ENCODE measurements at regions not wholly inside any gene's neighbourhood (a gene's known extent, or its start where the extent isn't known, plus 50 kb on each side); places are given as distances from the start of the nearest gene placed in this dataset.

DNA sequence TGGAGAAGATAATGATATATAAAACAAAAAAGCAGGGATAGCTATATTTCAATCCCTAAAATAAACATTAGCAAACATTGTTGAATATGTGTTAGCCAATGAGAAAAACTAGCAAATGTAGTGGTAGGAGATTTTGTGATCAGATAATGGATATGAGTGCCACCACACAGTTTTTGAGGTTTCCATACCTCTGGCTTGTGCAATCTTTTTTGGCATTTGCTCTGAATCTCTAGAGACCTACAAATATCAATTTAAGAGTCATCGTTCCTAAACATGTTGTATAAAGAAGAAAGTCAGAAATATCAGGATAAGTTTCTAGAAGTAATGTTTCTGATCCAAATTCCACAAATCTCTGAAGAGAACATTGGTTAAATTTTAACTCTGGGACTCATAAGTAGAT, 308.7 kb downstream of the PDGFC start:
- CTCF ChIA-PET: no interaction called here

DNA sequence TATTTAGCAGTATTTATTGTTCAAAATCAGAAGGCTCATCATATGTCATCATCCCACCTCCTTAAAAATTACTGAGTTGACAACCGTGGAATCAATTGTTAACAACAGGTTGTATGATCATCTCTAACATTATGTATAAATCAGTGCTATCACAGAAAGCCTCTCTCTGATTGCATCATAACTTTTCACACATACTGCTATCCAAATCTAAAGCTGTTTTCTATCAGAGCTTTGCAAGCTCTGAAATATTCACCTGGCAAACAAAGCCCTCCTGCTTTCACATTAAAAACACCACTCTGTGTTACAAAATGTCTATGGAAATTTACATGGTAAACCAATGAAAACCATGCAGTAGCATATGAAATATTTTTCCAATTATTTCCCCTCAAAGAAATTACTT, 310.0 kb downstream of the PDGFC start:
- TF ChIP-seq, protein P1, sequence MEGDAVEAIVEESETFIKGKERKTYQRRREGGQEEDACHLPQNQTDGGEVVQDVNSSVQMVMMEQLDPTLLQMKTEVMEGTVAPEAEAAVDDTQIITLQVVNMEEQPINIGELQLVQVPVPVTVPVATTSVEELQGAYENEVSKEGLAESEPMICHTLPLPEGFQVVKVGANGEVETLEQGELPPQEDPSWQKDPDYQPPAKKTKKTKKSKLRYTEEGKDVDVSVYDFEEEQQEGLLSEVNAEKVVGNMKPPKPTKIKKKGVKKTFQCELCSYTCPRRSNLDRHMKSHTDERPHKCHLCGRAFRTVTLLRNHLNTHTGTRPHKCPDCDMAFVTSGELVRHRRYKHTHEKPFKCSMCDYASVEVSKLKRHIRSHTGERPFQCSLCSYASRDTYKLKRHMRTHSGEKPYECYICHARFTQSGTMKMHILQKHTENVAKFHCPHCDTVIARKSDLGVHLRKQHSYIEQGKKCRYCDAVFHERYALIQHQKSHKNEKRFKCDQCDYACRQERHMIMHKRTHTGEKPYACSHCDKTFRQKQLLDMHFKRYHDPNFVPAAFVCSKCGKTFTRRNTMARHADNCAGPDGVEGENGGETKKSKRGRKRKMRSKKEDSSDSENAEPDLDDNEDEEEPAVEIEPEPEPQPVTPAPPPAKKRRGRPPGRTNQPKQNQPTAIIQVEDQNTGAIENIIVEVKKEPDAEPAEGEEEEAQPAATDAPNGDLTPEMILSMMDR (IDR thresholded peaks at IDR 0.05): no peak
- TF ChIP-seq EZH2 (IDR thresholded peaks at IDR 0.05; ENCODE audit: borderline replicate concordance, insufficient read depth, low read depth, low read length, poor library complexity, severe bottlenecking): no peak
- no peaks in the 10 kb centered on the region for H3K27me3 ChIP-seq (replicated peaks in 1 of 4; ENCODE audit: control extremely low read depth in 1 of 4, control insufficient read depth in 3 of 4, insufficient read depth in 4 of 4, low read length in 3 of 4)
- DNase-seq (no peak), ATAC-seq (ENCODE audit: low read depth) (no peak)
- H3K4me2 ChIP-seq (replicated peaks; ENCODE audit: low read depth, low read length, poor library complexity, severe bottlenecking): no peak overlapping the region
- no peaks in the 10 kb centered on the region for H3K79me2 ChIP-seq (ENCODE audit: control insufficient read depth, insufficient read depth, low read length)
- no peaks in the 10 kb centered on the region for H4K20me1 ChIP-seq (ENCODE audit: control insufficient read depth, insufficient read depth, low read length, poor library complexity, severe bottlenecking)
- H2AFZ ChIP-seq (ENCODE audit: insufficient read depth, low read depth, low read length, poor library complexity, severe bottlenecking): no peak overlapping the region
- intact Hi-C loops (cut with micrococcal nuclease): no loop called here
- H3K4me3 Mint-ChIP-seq: no peak overlapping the region
- H3K9me3 Mint-ChIP-seq (ENCODE audit: insufficient read depth): no peaks in the 10 kb centered on the region
- ChIA-PET POLR2A (no interaction called here), CTCF (no interaction called here)
- H3K4me3 ChIP-seq (ENCODE audit: control extremely low read depth in 1 of 5, extremely low read depth in 1 of 5, insufficient read depth in 1 of 5, low read depth in 2 of 5, low read length in 4 of 5): no peak overlapping the region
- no CpG with 5 or more reads among the region's 1 CpG for WGBS (ENCODE audit: insufficient coverage)
- no peaks in the 10 kb centered on the region for H3K4me1 Mint-ChIP-seq
- H3K36me3 ChIP-seq (replicated peaks in 1 of 2; ENCODE audit: control extremely low read depth in 1 of 2, control insufficient read depth in 1 of 2, extremely low read depth in 1 of 2, insufficient read depth in 2 of 2, low read length in 1 of 2): no peaks in the 10 kb centered on the region
- no peaks in the 10 kb centered on the region for H3K27me3 Mint-ChIP-seq
- no peak overlapping the region for H3K27ac ChIP-seq (ENCODE audit: low read length in 2 of 2)
- H3K9ac ChIP-seq (ENCODE audit: low read length): no peak overlapping the region
- H3K9me3 ChIP-seq (ENCODE audit: control extremely low read depth in 1 of 3, control insufficient read depth in 2 of 3, insufficient read depth in 1 of 3, low read length in 2 of 3): no peaks in the 10 kb centered on the region
- no peak overlapping the region for H3K27ac Mint-ChIP-seq
- no peaks in the 10 kb centered on the region for H3K4me1 ChIP-seq (ENCODE audit: control insufficient read depth in 2 of 2, insufficient read depth in 2 of 2, low read length in 2 of 2)

More for the DNA sequence above, 308.7 kb downstream of the PDGFC start:
- Mint-ChIP-seq H3K4me1 (no peaks in the 10 kb centered on the region), H3K9me3 (ENCODE audit: insufficient read depth) (no peaks in the 10 kb centered on the region), H3K27ac (no peak overlapping the region), H3K27me3 (no peaks in the 10 kb centered on the region), H3K4me3 (no peak overlapping the region)
- Histone ChIP-seq H3K4me1 (ENCODE audit: control insufficient read depth in 2 of 2, insufficient read depth in 2 of 2, low read length in 2 of 2) (no peaks in the 10 kb centered on the region), H3K36me3 (replicated peaks in 1 of 2; ENCODE audit: control extremely low read depth in 1 of 2, control insufficient read depth in 1 of 2, extremely low read depth in 1 of 2, insufficient read depth in 2 of 2, low read length in 1 of 2) (no peaks in the 10 kb centered on the region), H3K27me3 (replicated peaks in 1 of 4; ENCODE audit: control extremely low read depth in 1 of 4, control insufficient read depth in 3 of 4, insufficient read depth in 4 of 4, low read length in 3 of 4) (no peaks in the 10 kb centered on the region), H3K9ac (ENCODE audit: low read length) (no peak overlapping the region), H3K9me3 (ENCODE audit: control extremely low read depth in 1 of 3, control insufficient read depth in 2 of 3, insufficient read depth in 1 of 3, low read length in 2 of 3) (no peaks in the 10 kb centered on the region), H3K79me2 (ENCODE audit: control insufficient read depth, insufficient read depth, low read length) (no peaks in the 10 kb centered on the region), H3K4me2 (replicated peaks; ENCODE audit: low read depth, low read length, poor library complexity, severe bottlenecking) (no peak overlapping the region), H2AFZ (ENCODE audit: insufficient read depth, low read depth, low read length, poor library complexity, severe bottlenecking) (no peak overlapping the region), H3K4me3 (ENCODE audit: control extremely low read depth in 1 of 5, extremely low read depth in 1 of 5, insufficient read depth in 1 of 5, low read depth in 2 of 5, low read length in 4 of 5) (no peak overlapping the region), H4K20me1 (ENCODE audit: control insufficient read depth, insufficient read depth, low read length, poor library complexity, severe bottlenecking) (no peaks in the 10 kb centered on the region), H3K27ac (ENCODE audit: low read length in 2 of 2) (no peak overlapping the region)
- ATAC-seq (ENCODE audit: low read depth) (no peak), DNase-seq (no peak)
- WGBS (ENCODE audit: insufficient coverage): no CpG with 5 or more reads among the region's 1 CpG
- intact Hi-C loops (cut with micrococcal nuclease): no loop called here
- POLR2A ChIA-PET: no interaction called here
- TF ChIP-seq, protein P1 (IDR thresholded peaks at IDR 0.05): no peak
- no peak for TF ChIP-seq EZH2 (IDR thresholded peaks at IDR 0.05; ENCODE audit: borderline replicate concordance, insufficient read depth, low read depth, low read length, poor library complexity, severe bottlenecking)

Measured in B cell (primary cell).